ENCODE measurements at regions not wholly inside any gene's neighbourhood (a gene's known extent, or its start where the extent isn't known, plus 50 kb on each side); places are given as distances from the start of the nearest gene placed in this dataset.

- ATAC-seq (no peak), DNase-seq (ENCODE audit: extremely low read depth in 1 of 4, low spot score in 3 of 4) (no peak), FAIRE-seq (no peak)
- Histone ChIP-seq H3K9me3 (replicated peaks; ENCODE audit: control insufficient read depth, insufficient read depth, low read depth, low read length) (no peaks in the 10 kb centered on the region), H3K9ac (ENCODE audit: insufficient read depth in 1 of 2, low read depth in 2 of 2, low read length in 2 of 2) (no peak overlapping the region), H3K9me1 (ENCODE audit: control insufficient read depth, insufficient read depth, low read length) (no peaks in the 10 kb centered on the region), H3K27ac (ENCODE audit: extremely low read depth, low read depth, low read length) (no peak overlapping the region), H3K79me2 (ENCODE audit: control insufficient read depth, insufficient read depth, low read length) (no peaks in the 10 kb centered on the region), H3K27me3 (ENCODE audit: control insufficient read depth in 2 of 2, insufficient read depth in 2 of 2, low read length in 2 of 2) (no peaks in the 10 kb centered on the region), H3K4me1 (replicated peaks in 1 of 2; ENCODE audit: control insufficient read depth in 2 of 2, insufficient read depth in 2 of 2, low read length in 2 of 2) (no peaks in the 10 kb centered on the region), H4K20me1 (replicated peaks; ENCODE audit: control insufficient read depth, insufficient read depth, low read length) (no peaks in the 10 kb centered on the region), H3K4me3 (no peak overlapping the region), H3K4me2 (ENCODE audit: insufficient read depth, low read length) (no peak overlapping the region), H3K36me3 (ENCODE audit: control insufficient read depth, insufficient read depth, low read length) (no peaks in the 10 kb centered on the region), H2AFZ (ENCODE audit: low read depth, low read length) (no peak overlapping the region)
- BruUV-seq (replicated peaks): no TSS peak
- intact Hi-C loops (cut with micrococcal nuclease): no loop called here
- in situ Hi-C loops (cut with MboI): no loop called here
- POLR2A ChIA-PET: no interaction called here
- CTCF ChIA-PET (ENCODE audit: low intra/inter-chr PET ratio): no interaction called here
- WGBS (ENCODE audit: insufficient coverage, low coverage, missing lambda C conversion rate): 10% methylated on average over 3 of the region's 3 CpGs
- TF ChIP-seq CREB3 (tag; conservative IDR thresholded peaks at IDR 0.05; ENCODE audit: low read depth): no peak
- TF ChIP-seq TRIM24 (IDR thresholded peaks at IDR 0.05): no peak
- TF ChIP-seq JUNB (CRISPR knock-in tag; conservative IDR thresholded peaks at IDR 0.05): no peak
- no peak for TF ChIP-seq KLF1 (tag; IDR thresholded peaks at IDR 0.05)
- TF ChIP-seq TRIM25 (IDR thresholded peaks at IDR 0.05; ENCODE audit: borderline replicate concordance): no peak
- no peak for TF ChIP-seq TEAD2 (tag; IDR thresholded peaks at IDR 0.05)
- no peak for TF ChIP-seq THAP12 (CRISPR knock-in tag; IDR thresholded peaks at IDR 0.05)
- TF ChIP-seq CUX1 (CRISPR knock-in tag; IDR thresholded peaks at IDR 0.05): no peak
- TF ChIP-seq MNT (conservative IDR thresholded peaks at IDR 0.05): no peak
- no peak for TF ChIP-seq ATF4 (CRISPR knock-in tag; IDR thresholded peaks at IDR 0.05)
Observed at GRCh38 chr12:24605466-24605865, 343.4 kb downstream of the BCAT1 start.
